ENCODE measurements at regions not wholly inside any gene's neighbourhood (a gene's known extent, or its start where the extent isn't known, plus 50 kb on each side); places are given as distances from the start of the nearest gene placed in this dataset.

DNA sequence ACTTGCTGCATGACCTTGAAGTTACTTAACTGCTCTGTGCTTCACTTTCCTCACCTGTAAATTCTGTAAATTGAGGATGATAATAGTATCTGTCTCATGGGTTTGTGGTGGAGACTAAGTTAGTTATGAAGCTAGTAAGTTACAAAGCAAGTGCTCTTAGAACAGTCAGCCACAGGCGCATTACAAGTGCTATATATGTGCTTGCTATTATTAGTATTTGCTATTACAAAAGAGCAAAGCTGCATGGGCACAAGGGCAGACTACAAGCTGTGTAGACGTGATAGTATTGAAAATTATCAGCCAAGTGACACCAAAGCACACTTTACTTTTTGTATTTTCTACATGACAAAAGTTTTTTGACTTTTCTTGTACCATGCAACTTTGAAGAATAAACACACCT, 150.9 kb upstream of the CTTNBP2NL start:
- TF ChIP-seq, protein P1, sequence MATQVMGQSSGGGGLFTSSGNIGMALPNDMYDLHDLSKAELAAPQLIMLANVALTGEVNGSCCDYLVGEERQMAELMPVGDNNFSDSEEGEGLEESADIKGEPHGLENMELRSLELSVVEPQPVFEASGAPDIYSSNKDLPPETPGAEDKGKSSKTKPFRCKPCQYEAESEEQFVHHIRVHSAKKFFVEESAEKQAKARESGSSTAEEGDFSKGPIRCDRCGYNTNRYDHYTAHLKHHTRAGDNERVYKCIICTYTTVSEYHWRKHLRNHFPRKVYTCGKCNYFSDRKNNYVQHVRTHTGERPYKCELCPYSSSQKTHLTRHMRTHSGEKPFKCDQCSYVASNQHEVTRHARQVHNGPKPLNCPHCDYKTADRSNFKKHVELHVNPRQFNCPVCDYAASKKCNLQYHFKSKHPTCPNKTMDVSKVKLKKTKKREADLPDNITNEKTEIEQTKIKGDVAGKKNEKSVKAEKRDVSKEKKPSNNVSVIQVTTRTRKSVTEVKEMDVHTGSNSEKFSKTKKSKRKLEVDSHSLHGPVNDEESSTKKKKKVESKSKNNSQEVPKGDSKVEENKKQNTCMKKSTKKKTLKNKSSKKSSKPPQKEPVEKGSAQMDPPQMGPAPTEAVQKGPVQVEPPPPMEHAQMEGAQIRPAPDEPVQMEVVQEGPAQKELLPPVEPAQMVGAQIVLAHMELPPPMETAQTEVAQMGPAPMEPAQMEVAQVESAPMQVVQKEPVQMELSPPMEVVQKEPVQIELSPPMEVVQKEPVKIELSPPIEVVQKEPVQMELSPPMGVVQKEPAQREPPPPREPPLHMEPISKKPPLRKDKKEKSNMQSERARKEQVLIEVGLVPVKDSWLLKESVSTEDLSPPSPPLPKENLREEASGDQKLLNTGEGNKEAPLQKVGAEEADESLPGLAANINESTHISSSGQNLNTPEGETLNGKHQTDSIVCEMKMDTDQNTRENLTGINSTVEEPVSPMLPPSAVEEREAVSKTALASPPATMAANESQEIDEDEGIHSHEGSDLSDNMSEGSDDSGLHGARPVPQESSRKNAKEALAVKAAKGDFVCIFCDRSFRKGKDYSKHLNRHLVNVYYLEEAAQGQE (IDR thresholded peaks at IDR 0.05; ENCODE audit: low read depth), result no peak
- TF ChIP-seq TCF12 (IDR thresholded peaks at IDR 0.05; ENCODE audit: low read depth) (no peak), EP300 (IDR thresholded peaks at IDR 0.05; ENCODE audit: borderline replicate concordance) (no peak), FOXM1 (IDR thresholded peaks at IDR 0.05; ENCODE audit: borderline replicate concordance, low read depth) (no peak), YY1 (IDR thresholded peaks at IDR 0.05; ENCODE audit: low read depth) (no peak), TEAD4 (IDR thresholded peaks at IDR 0.05) (no peak), RAD21 (IDR thresholded peaks at IDR 0.05; ENCODE audit: low read depth) (no peak)
- TF ChIP-seq, protein P2, sequence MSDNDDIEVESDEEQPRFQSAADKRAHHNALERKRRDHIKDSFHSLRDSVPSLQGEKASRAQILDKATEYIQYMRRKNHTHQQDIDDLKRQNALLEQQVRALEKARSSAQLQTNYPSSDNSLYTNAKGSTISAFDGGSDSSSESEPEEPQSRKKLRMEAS (IDR thresholded peaks at IDR 0.05), result no peak

Measured in Ishikawa (cell line).